Mesenchymal stem cell (in vitro differentiated cells and primary cell): ENCODE measurements at regions not wholly inside any gene's neighbourhood (a gene's known extent, or its start where the extent isn't known, plus 50 kb on each side); places are given as distances from the start of the nearest gene placed in this dataset.

Source experiments
- DNase-seq: peaks from one replicate; pipeline ENCODE4 v3.0.0-alpha.2; 2013
- H2AFZ ChIP-seq: one replicate; pipeline ENCODE4 v1.6.1; 2013; ENCODE audit warnings: low read depth, mild to moderate bottlenecking, control low read depth, inconsistent platforms, low read length, moderate library complexity
- H2AK5ac ChIP-seq: 2 replicates; pipeline ENCODE4 v1.6.1; 2013; ENCODE audit warnings: low read length, moderate library complexity, mild to moderate bottlenecking, inconsistent platforms; ENCODE audit not compliant: severe bottlenecking
- H2BK120ac ChIP-seq: one replicate; pipeline ENCODE4 v1.6.1; 2013; ENCODE audit warnings: low read depth, mild to moderate bottlenecking, inconsistent platforms, low read length, moderate library complexity
- H2BK12ac ChIP-seq, 2 experiments: one replicate each; pipeline ENCODE4 v1.6.1; 2013; ENCODE audit warnings: inconsistent platforms in 2 of 2, low read length in 2 of 2, mild to moderate bottlenecking in 2 of 2, moderate library complexity in 2 of 2, control low read depth in 1 of 2
- H2BK15ac ChIP-seq: one replicate; pipeline ENCODE4 v1.6.1; 2013; ENCODE audit warnings: mild to moderate bottlenecking, low read depth, inconsistent platforms; ENCODE audit not compliant: poor library complexity, severe bottlenecking
- H2BK5ac ChIP-seq: 2 replicates; pipeline ENCODE4 v1.6.1; 2013; ENCODE audit warnings: low read depth, mild to moderate bottlenecking, low read length, control low read depth, inconsistent platforms; ENCODE audit not compliant: poor library complexity, severe bottlenecking
- H3K14ac ChIP-seq, 2 experiments: one replicate each; pipeline ENCODE4 v1.6.1; 2013; ENCODE audit warnings: inconsistent platforms in 2 of 2, low read length in 2 of 2, control low read depth in 1 of 2, mild to moderate bottlenecking in 1 of 2, moderate library complexity in 1 of 2
- H3K18ac ChIP-seq, 2 experiments: one replicate each; pipeline ENCODE4 v1.6.1; 2013; ENCODE audit warnings: inconsistent platforms in 2 of 2, low read length in 2 of 2, control low read depth in 1 of 2, low read depth in 1 of 2, mild to moderate bottlenecking in 1 of 2
- H3K23ac ChIP-seq, 2 experiments: one replicate each; pipeline ENCODE4 v1.6.1; 2013; ENCODE audit warnings: inconsistent platforms in 2 of 2, low read length in 2 of 2, mild to moderate bottlenecking in 2 of 2, moderate library complexity in 2 of 2, control low read depth in 1 of 2
- H3K27ac ChIP-seq: 2 replicates; pipeline ENCODE4 v1.5.1; 2013; ENCODE audit warnings: mild to moderate bottlenecking, moderate library complexity, low read length, control low read depth, inconsistent platforms; ENCODE audit not compliant: poor library complexity, severe bottlenecking
- H3K27me3 ChIP-seq, 2 experiments: 2 replicates each; pipeline versions ENCODE4 v1.6.1 to v1.7.0; 2013; ENCODE audit warnings: low read length in 2 of 2, mild to moderate bottlenecking in 2 of 2, moderate library complexity in 2 of 2, control low read depth in 1 of 2, inconsistent platforms in 1 of 2; ENCODE audit not compliant: control insufficient read depth in 1 of 2, insufficient read depth in 1 of 2
- H3K36me3 ChIP-seq, 2 experiments: 2 replicates each; pipeline versions ENCODE4 v1.6.1 to v1.7.0; 2013; ENCODE audit warnings: low read length in 2 of 2, control low read depth in 1 of 2, inconsistent platforms in 1 of 2, low read depth in 1 of 2, mild to moderate bottlenecking in 1 of 2; ENCODE audit not compliant: insufficient read depth in 2 of 2, control insufficient read depth in 1 of 2
- H3K4ac ChIP-seq, 2 experiments: one replicate each; pipeline ENCODE4 v1.6.1; 2013; ENCODE audit warnings: inconsistent platforms in 2 of 2, low read length in 2 of 2, mild to moderate bottlenecking in 2 of 2, moderate library complexity in 2 of 2, control low read depth in 1 of 2, low read depth in 1 of 2
- H3K4me1 ChIP-seq: 2 replicates; pipeline ENCODE4 v1.6.1; 2013; ENCODE audit warnings: low read depth, low read length, control low read depth; ENCODE audit not compliant: control insufficient read depth, insufficient read depth
- H3K4me2 ChIP-seq: 2 replicates; pipeline ENCODE4 v1.6.1; 2013; ENCODE audit warnings: low read length, mild to moderate bottlenecking, inconsistent platforms; ENCODE audit not compliant: poor library complexity, severe bottlenecking
- H3K4me3 ChIP-seq, 2 experiments: 2 replicates each; pipeline versions ENCODE4 v1.5.1 to v1.7.0; 2013; ENCODE audit warnings: low read length in 2 of 2, mild to moderate bottlenecking in 2 of 2, control low read depth in 1 of 2, low read depth in 1 of 2; ENCODE audit not compliant: insufficient read depth in 1 of 2
- H3K79me1 ChIP-seq: replicated peaks from 2 replicates; pipeline ENCODE4 v1.6.1; 2013; ENCODE audit warnings: mild to moderate bottlenecking, control low read depth, low read length, inconsistent platforms; ENCODE audit not compliant: poor library complexity, severe bottlenecking
- H3K9ac ChIP-seq: 2 replicates; pipeline ENCODE4 v1.7.0; 2013; ENCODE audit warnings: mild to moderate bottlenecking, low read length, moderate library complexity
- H3K9me3 ChIP-seq: 2 replicates; pipeline ENCODE4 v1.7.0; 2013; ENCODE audit warnings: mild to moderate bottlenecking, low read length; ENCODE audit not compliant: control insufficient read depth
- H4K8ac ChIP-seq: one replicate; pipeline ENCODE4 v1.6.1; 2013; ENCODE audit warnings: inconsistent platforms, mild to moderate bottlenecking, low read length, moderate library complexity
- H4K91ac ChIP-seq: one replicate; pipeline ENCODE4 v1.6.1; 2013; ENCODE audit warnings: mild to moderate bottlenecking, low read length, inconsistent platforms
- WGBS: methylation state at CpG from one replicate; pipeline ENCODE4 v1.1.7; 2013; ENCODE audit warnings: mixed read lengths; 5-methylcytosine and 5-hydroxymethylcytosine counted together

DNA sequence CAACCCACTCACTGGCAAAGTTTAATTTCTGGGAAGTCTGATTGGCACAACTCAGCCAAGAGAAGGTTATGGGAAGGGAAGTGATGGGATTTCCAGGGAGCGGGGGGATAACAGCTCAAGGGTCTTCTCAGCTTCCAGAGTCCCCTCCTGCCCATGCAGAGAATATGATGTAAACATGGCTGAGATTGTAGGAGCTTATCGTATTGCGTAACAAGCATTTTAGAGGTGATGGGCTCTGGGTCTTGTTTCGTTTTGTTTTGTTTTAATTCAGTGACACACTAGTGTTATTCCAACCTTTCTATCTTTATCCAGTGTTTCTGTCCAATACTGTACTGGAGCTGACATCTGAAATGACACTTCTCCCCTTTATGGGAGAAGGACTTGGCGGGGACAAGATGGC lies 762.1 kb upstream of the TMEM132C start:
- no peak overlapping the region for H3K4ac ChIP-seq
- no peak for DNase-seq
- no peaks in the 10 kb centered on the region for H3K36me3 ChIP-seq
- WGBS, result 93% methylated on average over 5 of the region's 5 CpGs
- H2BK15ac ChIP-seq, result no peak overlapping the region
- no peak overlapping the region for H2AK5ac ChIP-seq
- H2BK12ac ChIP-seq, result no peak overlapping the region
- H3K27ac ChIP-seq, result no peak overlapping the region
- peaks cover 3% of the 10 kb centered on the region for H3K4me1 ChIP-seq
- H3K27me3 ChIP-seq, result no peaks in the 10 kb centered on the region
- no peak overlapping the region for H3K18ac ChIP-seq
- no peak overlapping the region for H3K14ac ChIP-seq
- no peak overlapping the region for H3K4me2 ChIP-seq
- H3K9me3 ChIP-seq, result peaks cover 4% of the 10 kb centered on the region
- H3K4me3 ChIP-seq, result no peak overlapping the region
- no peak overlapping the region for H4K91ac ChIP-seq
- no peak overlapping the region for H2BK120ac ChIP-seq
- no peak overlapping the region for H3K23ac ChIP-seq
- no peak overlapping the region for H2AFZ ChIP-seq
- H3K9ac ChIP-seq, result no peak overlapping the region
- no peak overlapping the region for H2BK5ac ChIP-seq
- H3K79me1 ChIP-seq, result no peaks in the 10 kb centered on the region
- H4K8ac ChIP-seq, result no peak overlapping the region

- Histone ChIP-seq H3K4me2 (no peak overlapping the region), H3K27ac (no peak overlapping the region), H2BK12ac (no peak overlapping the region), H2AK5ac (no peak overlapping the region), H3K36me3 (no peaks in the 10 kb centered on the region), H2AFZ (no peak overlapping the region), H3K27me3 (no peaks in the 10 kb centered on the region), H3K4me1 (peaks cover 3% of the 10 kb centered on the region), H4K8ac (no peak overlapping the region), H3K4ac (no peak overlapping the region), H2BK15ac (no peak overlapping the region), H4K91ac (no peak overlapping the region), H3K14ac (no peak overlapping the region), H3K23ac (no peak overlapping the region), H2BK120ac (no peak overlapping the region), H3K9me3 (peaks cover 4% of the 10 kb centered on the region), H2BK5ac (no peak overlapping the region), H3K79me1 (no peaks in the 10 kb centered on the region), H3K9ac (no peak overlapping the region), H3K4me3 (no peak overlapping the region), H3K18ac (no peak overlapping the region)
- no peak for DNase-seq
- WGBS, result 86% methylated on average over 2 of the region's 6 CpGs
Measured at GRCh38 chr12:127507341-127507740, 759.6 kb upstream of the TMEM132C start.

- H4K8ac ChIP-seq, result peak overlapping the region; percentile 27
- no peak overlapping the region for H2BK15ac ChIP-seq
- peak overlapping the region in 1 of 2 experiments; percentile 46 for H3K4ac ChIP-seq
- no peaks in the 10 kb centered on the region for H3K79me1 ChIP-seq
- no peak overlapping the region for H3K27ac ChIP-seq
- no peak overlapping the region for H2BK120ac ChIP-seq
- no peak overlapping the region for H3K14ac ChIP-seq
- H3K9me3 ChIP-seq, result peaks cover 4% of the 10 kb centered on the region
- no peak overlapping the region for H3K9ac ChIP-seq
- H2BK12ac ChIP-seq, result peak overlapping the region; percentile 28 to 29
- H3K23ac ChIP-seq, result no peak overlapping the region
- WGBS, result 67% methylated on average over 3 of the region's 6 CpGs
- H3K4me2 ChIP-seq, result no peak overlapping the region
- peak overlapping the region in 1 of 2 experiments; percentile 67 for H3K18ac ChIP-seq
- DNase-seq, result peak; percentile 60
- no peaks in the 10 kb centered on the region for H3K27me3 ChIP-seq
- no peaks in the 10 kb centered on the region for H3K36me3 ChIP-seq
- H2AK5ac ChIP-seq, result no peak overlapping the region
- H2BK5ac ChIP-seq, result no peak overlapping the region
- H3K4me1 ChIP-seq, result peaks cover 3% of the 10 kb centered on the region
- no peak overlapping the region for H2AFZ ChIP-seq
- no peak overlapping the region for H3K4me3 ChIP-seq
- H4K91ac ChIP-seq, result no peak overlapping the region
Measured at GRCh38 chr12:127509066-127509778, 757.7 kb upstream of the TMEM132C start.

DNA sequence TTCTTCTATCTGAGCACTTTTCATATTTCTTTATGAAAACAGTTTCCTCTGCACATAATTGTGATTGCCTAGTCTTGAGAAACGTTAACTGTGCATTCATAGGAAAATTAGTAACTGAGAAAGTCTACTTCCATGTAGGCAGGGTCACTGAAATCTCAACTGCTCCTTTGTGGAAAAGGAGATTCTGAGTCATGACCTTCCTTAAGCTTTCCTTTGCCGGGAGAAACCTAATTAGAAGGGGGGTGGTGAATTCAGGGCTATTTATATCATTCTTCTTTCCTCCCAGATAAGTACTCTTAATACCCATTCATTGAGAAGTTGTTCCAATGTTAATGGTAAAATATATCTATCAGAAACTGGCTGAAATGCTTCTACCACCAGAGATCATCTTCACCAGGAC lies 751.0 kb upstream of the TMEM132C start:
- Histone ChIP-seq H3K4me1 (no peaks in the 10 kb centered on the region), H2AK5ac (no peak overlapping the region), H3K18ac (no peak overlapping the region), H2BK120ac (no peak overlapping the region), H2BK15ac (no peak overlapping the region), H2AFZ (no peak overlapping the region), H3K14ac (no peak overlapping the region), H3K79me1 (no peaks in the 10 kb centered on the region), H3K4me2 (no peak overlapping the region), H4K91ac (no peak overlapping the region), H3K4me3 (no peak overlapping the region), H2BK12ac (no peak overlapping the region), H3K27ac (no peak overlapping the region), H3K23ac (no peak overlapping the region), H3K4ac (no peak overlapping the region), H3K9me3 (no peaks in the 10 kb centered on the region), H3K36me3 (no peaks in the 10 kb centered on the region), H4K8ac (no peak overlapping the region), H3K27me3 (no peaks in the 10 kb centered on the region), H2BK5ac (no peak overlapping the region), H3K9ac (peak overlapping the region; percentile 39)
- peak; percentile 60 for DNase-seq
- WGBS, result 54% methylated on average over 1 of the region's 2 CpGs
